Right lobe of liver (tissue), 6 donors: ENCODE measurements at regions not wholly inside any gene's neighbourhood (a gene's known extent, or its start where the extent isn't known, plus 50 kb on each side); places are given as distances from the start of the nearest gene placed in this dataset.

Experiments
- ATAC-seq, 4 donors: fragments of 200-7000 bp; cut with Tn5 transposase; one replicate each; pipeline ENCODE4 v1.9.1; 2020; ENCODE audit warnings: mild to moderate bottlenecking in 4 of 4, moderate library complexity in 4 of 4
- DNase-seq, 3 donors: peaks; one replicate each; pipeline ENCODE4 v3.0.0-alpha.2; 2020
- H3K27ac ChIP-seq, 3 donors: fragments of 200-600 bp; one replicate each; pipeline ENCODE4 v1.8.0; 2022
- H3K27me3 ChIP-seq, 2 donors: fragments of 200-600 bp; one replicate each; pipeline ENCODE4 v1.8.0; 2022
- H3K36me3 ChIP-seq, 4 donors: fragments of 200-600 bp; sonication (generic) in 1 of 4; one replicate each; pipeline versions ENCODE4 v1.5.1 to v1.8.0; 2017 to 2022; ENCODE audit warnings: control low read depth in 1 of 4
- H3K4me1 ChIP-seq, 4 donors: fragments of 200-600 bp; sonication (generic) in 1 of 4; one replicate each; pipeline versions ENCODE4 v1.5.1 to v1.8.0; 2017 to 2022; ENCODE audit warnings: control low read depth in 1 of 4
- H3K4me3 ChIP-seq, 3 donors: fragments of 200-600 bp; one replicate each; pipeline ENCODE4 v1.8.0; 2022
- H3K9me3 ChIP-seq, 4 donors: fragments of 200-600 bp; sonication (generic) in 1 of 4; one replicate each; pipeline versions ENCODE4 v1.5.1 to v1.8.0; 2017 to 2022; ENCODE audit warnings: control low read depth in 1 of 4
- CTCF ChIP-seq, 4 donors: fragments of 200-600 bp in 3 of 4; fragments of 450-650 bp in 1 of 4; IDR thresholded peaks; one replicate each; pipeline versions ENCODE4 v1.5.1 to v1.8.0; 2016 to 2022; ENCODE audit warnings: antibody characterized with exemption in 4 of 4, mild to moderate bottlenecking in 2 of 4
- POLR2A ChIP-seq: fragments of 450-650 bp; IDR thresholded peaks from one replicate; pipeline ENCODE4 v1.6.1; 2017; ENCODE audit warnings: antibody characterized with exemption, mild to moderate bottlenecking
- WGBS: methylation state at CpG from one replicate; pipeline ENCODE4 v1.1.6; 2018; ENCODE audit warnings: low coverage, low lambda C conversion rate; ENCODE audit not compliant: insufficient coverage; ENCODE audit errors: missing lambda C conversion rate; 5-methylcytosine and 5-hydroxymethylcytosine counted together
- intact Hi-C, 2 donors: fragments of 100-400 bp; cut with DNase I; formaldehyde crosslinking; loops; one replicate each; pipeline versions ENCODE4 v1.11.2 to v1.14.1; 2022
- donor health status: DM: no; HTN: yes; CAD: no.
- donor health status: DM: no; HTN: no; CAD: no.
- donor health status: DM: no; HTN: no; CAD: no.
- donor health status: DM: no; HTN: yes; CAD: no.
- donor health status: DM: no; HTN: yes; CAD: no.

- Histone ChIP-seq H3K27me3 (no peaks in the 10 kb centered on the region), H3K9me3 (no peaks in the 10 kb centered on the region), H3K36me3 (no peaks in the 10 kb centered on the region), H3K4me3 (no peak overlapping the region), H3K27ac (no peak overlapping the region), H3K4me1 (no peaks in the 10 kb centered on the region)
- intact Hi-C loops = no loop called here
- TF ChIP-seq POLR2A (no peak), CTCF (IDR thresholded peaks at IDR 0.05) (no peak)
- no peak for DNase-seq
- ATAC-seq = no peak
Measured at GRCh38 chrX:146160443-146161203, 343.0 kb downstream of the SLITRK2 start.

- DNase-seq (no peak), ATAC-seq (no peak)
- TF ChIP-seq POLR2A (no peak), CTCF (IDR thresholded peaks at IDR 0.05) (no peak)
- intact Hi-C loops = no loop called here
- Histone ChIP-seq H3K27ac (no peak overlapping the region), H3K27me3 (no peaks in the 10 kb centered on the region), H3K4me3 (no peak overlapping the region), H3K36me3 (no peaks in the 10 kb centered on the region), H3K9me3 (no peaks in the 10 kb centered on the region), H3K4me1 (no peaks in the 10 kb centered on the region)
- 38% methylated on average over 4 of the region's 4 CpGs for WGBS
Measured at GRCh38 chrX:146173742-146174141, 356.1 kb downstream of the SLITRK2 start.

- H3K4me1 ChIP-seq = no peaks in the 10 kb centered on the region
- no peak for TF ChIP-seq POLR2A
- TF ChIP-seq CTCF (IDR thresholded peaks at IDR 0.05) = no peak
- no peaks in the 10 kb centered on the region for H3K36me3 ChIP-seq
- DNase-seq = no peak
- H3K27me3 ChIP-seq = no peaks in the 10 kb centered on the region
- H3K27ac ChIP-seq = no peak overlapping the region
- 61% methylated on average over 2 of the region's 4 CpGs for WGBS
- intact Hi-C loops = no loop called here
- H3K9me3 ChIP-seq = no peaks in the 10 kb centered on the region
- no peak for ATAC-seq
- no peak overlapping the region for H3K4me3 ChIP-seq
Measured at GRCh38 chrX:146181858-146182257, 364.2 kb downstream of the SLITRK2 start.

GRCh38 chrX:146186540-146186939 is 368.9 kb downstream of the SLITRK2 start:
- no peaks in the 10 kb centered on the region for H3K36me3 ChIP-seq
- DNase-seq (no peak), ATAC-seq (no peak)
- H3K27ac ChIP-seq = no peak overlapping the region
- intact Hi-C loops = no loop called here
- H3K27me3 ChIP-seq = no peaks in the 10 kb centered on the region
- no peaks in the 10 kb centered on the region for H3K9me3 ChIP-seq
- 43% methylated on average over 4 of the region's 5 CpGs for WGBS
- no peak overlapping the region for H3K4me3 ChIP-seq
- TF ChIP-seq CTCF (IDR thresholded peaks at IDR 0.05) (no peak), POLR2A (no peak)
- H3K4me1 ChIP-seq = no peaks in the 10 kb centered on the region

GRCh38 chrX:146189371-146189770 is 371.7 kb downstream of the SLITRK2 start:
- H3K9me3 ChIP-seq = no peaks in the 10 kb centered on the region
- ATAC-seq (no peak), DNase-seq (no peak)
- intact Hi-C loops = no loop called here
- WGBS = 10% methylated on average over 3 of the region's 3 CpGs
- TF ChIP-seq CTCF (IDR thresholded peaks at IDR 0.05) (no peak), POLR2A (no peak)
- no peak overlapping the region for H3K4me3 ChIP-seq
- no peaks in the 10 kb centered on the region for H3K36me3 ChIP-seq
- H3K27ac ChIP-seq = no peak overlapping the region
- H3K4me1 ChIP-seq = no peaks in the 10 kb centered on the region
- H3K27me3 ChIP-seq = no peaks in the 10 kb centered on the region
